BLaER1 (cell line): ENCODE measurements at regions not wholly inside any gene's neighbourhood (a gene's known extent, or its start where the extent isn't known, plus 50 kb on each side); places are given as distances from the start of the nearest gene placed in this dataset.
A peak's percentile ranks its signal among the peaks of the same experiment; 100 is the strongest.
"Not testable (repeated sequence)": the region's sequence is repeated elsewhere in the genome, so short reads cannot be mapped to it uniquely, and the experiment has no call there.

Experiments
- H3K27ac ChIP-seq: shearing (Covaris generic); formaldehyde crosslinking; 2 replicates; pipeline ENCODE4 v1.8.1; 2022
- H3K27me3 ChIP-seq: shearing (Covaris generic); formaldehyde crosslinking; 2 replicates; pipeline ENCODE4 v1.8.1; 2022
- H3K36me3 ChIP-seq: shearing (Covaris generic); formaldehyde crosslinking; 2 replicates; pipeline ENCODE4 v1.8.1; 2022
- H3K4me1 ChIP-seq: shearing (Covaris generic); formaldehyde crosslinking; 2 replicates; pipeline ENCODE4 v1.8.1; 2022
- H3K4me2 ChIP-seq: shearing (Covaris generic); formaldehyde crosslinking; 2 replicates; pipeline ENCODE4 v1.8.1; 2022
- H3K4me3 ChIP-seq: shearing (Covaris generic); formaldehyde crosslinking; 2 replicates; pipeline ENCODE4 v1.8.1; 2022
- H3K9ac ChIP-seq: shearing (Covaris generic); formaldehyde crosslinking; 2 replicates; pipeline ENCODE4 v1.8.1; 2022
- H3K9me3 ChIP-seq: shearing (Covaris generic); formaldehyde crosslinking; 2 replicates; pipeline ENCODE4 v1.8.1; 2022
- H4K20me1 ChIP-seq: shearing (Covaris generic); formaldehyde crosslinking; 2 replicates; pipeline ENCODE4 v1.8.1; 2022
- Cebpa-rat ChIP-seq: shearing (Covaris generic); IDR thresholded peaks from 2 replicates; pipeline ENCODE4 v1.8.1; 2022

DNA sequence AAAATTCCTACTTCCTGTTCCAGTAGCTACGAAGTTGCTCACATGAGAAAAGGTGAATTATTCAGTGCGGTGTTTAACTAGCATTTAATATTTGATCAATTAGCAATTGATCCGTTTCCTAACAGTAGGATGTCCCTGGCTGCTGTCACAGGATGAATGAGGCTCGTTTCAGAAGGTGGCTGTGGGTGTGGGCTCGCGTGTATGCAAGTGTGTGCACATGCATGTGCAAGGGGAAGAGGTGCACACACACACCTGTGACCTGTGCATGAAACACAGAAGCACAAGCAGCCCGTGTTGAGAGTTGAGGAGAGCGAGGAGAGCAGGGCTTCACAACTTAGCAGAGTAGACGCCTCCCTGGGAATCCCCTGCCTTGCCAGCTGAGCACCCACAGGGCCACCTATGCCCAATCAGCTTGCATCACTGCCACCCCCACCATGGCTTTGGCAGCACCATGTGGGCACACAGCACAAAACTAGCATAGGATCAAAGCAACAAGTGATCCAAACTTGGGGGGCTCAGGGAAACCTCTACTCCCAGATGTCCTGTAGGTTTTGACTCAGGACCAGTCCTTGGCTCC, 107.2 kb downstream of the C5orf15 start:
- no peaks in the 10 kb centered on the region for H3K27me3 ChIP-seq
- no peak overlapping the region for H3K4me3 ChIP-seq
- H3K4me1 ChIP-seq, result peaks cover 54% of the 10 kb centered on the region
- no peak overlapping the region for H3K27ac ChIP-seq
- H3K9ac ChIP-seq, result no peak overlapping the region
- H3K36me3 ChIP-seq, result peaks cover 5% of the 10 kb centered on the region; the same call in 1 of the 2 replicates
- TF ChIP-seq Cebpa-rat, result no peak
- peak overlapping the region; percentile 42 for H3K4me2 ChIP-seq
- peaks cover 41% of the 10 kb centered on the region for H3K9me3 ChIP-seq
- H4K20me1 ChIP-seq, result no peaks in the 10 kb centered on the region

DNA sequence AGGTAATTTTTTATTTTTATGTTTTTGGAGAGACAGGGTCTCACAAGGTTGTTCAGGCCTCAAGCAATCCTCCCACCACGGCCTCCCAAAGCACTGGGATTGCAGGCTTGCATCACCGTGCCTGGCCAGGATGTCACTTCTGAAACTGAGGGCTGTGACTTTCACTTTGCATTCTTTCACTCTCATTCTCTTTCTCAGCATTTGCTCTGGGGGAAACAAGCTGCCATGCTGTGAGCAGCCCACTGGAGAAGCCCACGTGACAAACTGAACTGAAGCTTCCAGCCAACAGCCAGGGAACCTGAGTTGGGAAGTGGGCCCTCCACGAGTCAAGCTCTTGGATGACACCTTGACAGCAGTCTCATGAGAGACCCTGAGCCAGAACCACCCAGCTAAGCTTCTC, 109.4 kb downstream of the C5orf15 start:
- no peak for TF ChIP-seq Cebpa-rat
- Histone ChIP-seq H3K27ac (no peak overlapping the region), H3K4me2 (no peak overlapping the region)

DNA sequence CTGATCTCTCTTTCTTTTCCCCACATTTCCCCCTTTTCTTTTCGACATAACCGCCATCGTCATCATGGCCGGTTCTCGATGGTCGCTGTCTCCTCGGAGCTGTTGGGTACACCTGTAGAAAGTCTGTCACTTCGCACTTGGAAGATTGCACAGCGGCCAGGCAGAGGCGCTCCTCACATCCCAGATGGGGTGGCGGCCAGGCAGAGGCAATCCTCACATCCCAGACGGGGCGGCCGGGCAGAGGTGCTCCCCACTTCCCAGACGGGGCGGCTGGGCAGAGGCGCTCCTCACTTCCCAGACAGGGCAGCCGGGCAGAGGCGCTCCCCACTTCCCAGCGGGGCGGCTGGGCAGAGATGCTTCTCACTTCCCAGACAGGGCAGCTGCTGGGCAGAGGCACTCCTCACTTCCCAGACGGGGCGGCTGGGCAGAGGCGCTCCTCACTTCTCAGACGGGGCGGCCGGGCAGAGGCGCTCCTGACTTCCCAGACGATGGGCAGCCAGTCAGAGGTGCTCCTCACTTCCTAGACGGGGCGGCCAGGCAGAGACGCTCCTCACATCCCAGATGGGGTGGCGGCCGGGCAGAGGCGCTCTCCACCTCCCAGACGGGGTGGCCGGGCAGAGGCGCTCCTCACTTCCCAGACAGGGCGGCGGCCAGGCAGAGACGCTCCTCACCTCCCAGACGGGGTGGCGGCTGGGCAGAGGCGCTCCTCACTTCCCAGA, 110.7 kb downstream of the C5orf15 start:
- Histone ChIP-seq H3K9me3 (peaks cover 70% of the 10 kb centered on the region), H3K4me3 (0 out of 2 replicates have a peak overlapping the region, but pooled peaks have one; percentile 22)

More for the DNA sequence above, 109.4 kb downstream of the C5orf15 start:
- Histone ChIP-seq H3K4me3 (no peak overlapping the region), H3K9ac (no peak overlapping the region), H3K36me3 (peaks cover 9% of the 10 kb centered on the region; the same call in 1 of the 2 replicates), H4K20me1 (no peaks in the 10 kb centered on the region), H3K27me3 (no peaks in the 10 kb centered on the region), H3K4me1 (peaks cover 40% of the 10 kb centered on the region), H3K9me3 (peaks cover 62% of the 10 kb centered on the region)

DNA sequence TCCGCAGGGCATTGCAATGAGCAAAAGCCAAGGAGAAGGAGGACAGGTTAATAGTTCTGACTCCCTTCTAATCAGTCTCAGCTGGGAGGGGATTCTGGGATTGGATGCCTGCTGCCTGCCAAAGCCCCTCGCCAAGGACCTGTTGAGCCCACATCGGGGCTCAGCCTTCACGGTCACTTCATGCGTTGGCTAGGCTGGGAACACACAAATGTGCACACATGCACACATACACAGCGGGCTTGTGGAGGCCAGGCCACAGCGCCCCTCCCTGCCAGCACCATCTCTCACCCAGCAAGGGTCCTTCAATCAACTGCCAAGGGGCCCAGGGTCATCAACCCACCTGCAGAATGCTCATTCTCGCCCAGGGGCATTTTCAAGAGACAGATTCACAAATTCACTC, 113.9 kb downstream of the C5orf15 start:
- Histone ChIP-seq H3K9ac (no peak overlapping the region), H3K9me3 (peaks cover 61% of the 10 kb centered on the region), H4K20me1 (no peaks in the 10 kb centered on the region), H3K4me2 (no peak overlapping the region), H3K27me3 (no peaks in the 10 kb centered on the region), H3K36me3 (peaks cover 9% of the 10 kb centered on the region; the same call in 1 of the 2 replicates), H3K4me3 (no peak overlapping the region), H3K27ac (no peak overlapping the region), H3K4me1 (peaks cover 52% of the 10 kb centered on the region)
- TF ChIP-seq Cebpa-rat, result no peak

More for the DNA sequence above, 110.7 kb downstream of the C5orf15 start:
- H3K4me1 ChIP-seq, result peaks cover 43% of the 10 kb centered on the region
- H3K27ac ChIP-seq, H3K36me3 ChIP-seq, H3K4me2 ChIP-seq, H3K9ac ChIP-seq, H4K20me1 ChIP-seq, H3K27me3 ChIP-seq: not testable (repeated sequence)

DNA sequence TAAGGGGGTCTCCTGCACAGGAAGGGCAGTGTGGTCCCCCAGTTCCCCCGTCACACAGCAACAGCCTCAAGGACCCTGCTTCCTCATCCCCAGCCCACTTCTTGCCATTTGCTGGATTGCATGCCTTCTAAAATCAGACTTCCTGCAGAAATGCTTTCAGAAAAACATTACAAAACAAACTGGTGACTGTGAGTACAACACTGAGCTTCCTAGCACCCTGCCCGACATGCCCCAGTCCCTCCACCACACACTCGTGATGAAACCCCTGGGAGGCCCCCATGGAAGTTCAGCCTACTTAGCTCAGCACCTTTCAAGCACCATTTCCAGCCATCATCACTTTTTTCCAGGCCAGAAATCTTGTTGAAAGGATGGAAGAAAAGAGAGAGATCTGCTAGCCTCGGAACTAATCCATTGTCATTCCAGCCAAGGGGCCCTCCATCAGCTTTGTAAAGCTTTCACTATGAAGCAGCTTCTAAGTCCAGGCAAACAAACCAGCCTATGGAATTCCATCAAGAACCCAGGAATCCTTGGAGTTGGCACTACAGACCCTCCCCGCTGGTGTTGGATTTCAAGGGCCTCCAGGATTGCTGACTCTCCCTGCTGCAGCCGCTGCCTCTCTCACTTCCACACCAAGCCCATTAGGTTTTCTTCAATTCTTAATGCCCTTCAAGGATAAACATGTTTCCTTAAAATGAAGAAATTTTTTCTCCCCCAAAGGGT, 114.6 kb downstream of the C5orf15 start:
- Histone ChIP-seq H3K9me3 (peaks cover 53% of the 10 kb centered on the region), H4K20me1 (no peaks in the 10 kb centered on the region), H3K4me2 (peak overlapping the region; percentile 32), H3K27ac (no peak overlapping the region), H3K9ac (no peak overlapping the region), H3K27me3 (no peaks in the 10 kb centered on the region), H3K36me3 (0 out of 2 replicates have a peak, but pooled peaks cover 4% of the 10 kb centered on the region), H3K4me1 (peaks cover 59% of the 10 kb centered on the region), H3K4me3 (peak overlapping the region; percentile 20; the same call in 1 of the 2 replicates)
- no peak for TF ChIP-seq Cebpa-rat

DNA sequence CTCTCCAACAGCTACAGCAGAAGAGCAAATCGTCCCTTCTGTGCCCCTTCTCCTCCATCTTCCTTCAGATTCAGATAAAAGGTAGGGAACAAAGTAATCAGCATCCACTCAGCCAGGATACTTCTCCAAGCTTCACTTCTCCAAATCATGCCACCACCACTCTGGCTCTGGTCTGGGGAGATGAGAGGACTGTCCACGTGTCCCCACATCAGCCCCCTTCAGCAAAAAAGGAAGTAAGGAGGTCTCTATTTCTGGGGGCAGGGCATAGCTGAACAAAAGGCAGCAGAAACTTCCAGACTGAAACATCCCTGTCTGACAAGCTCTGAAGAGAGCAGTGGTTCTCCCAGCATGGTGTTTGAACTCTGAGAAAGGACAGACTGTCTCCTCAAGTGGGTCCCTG, 116.9 kb downstream of the C5orf15 start:
- peaks cover 78% of the 10 kb centered on the region for H3K4me1 ChIP-seq
- no peaks in the 10 kb centered on the region for H3K27me3 ChIP-seq
- peak overlapping the region; percentile 23; the same call in 1 of the 2 replicates for H3K4me3 ChIP-seq
- peak overlapping the region; percentile 89 for H3K27ac ChIP-seq
- H4K20me1 ChIP-seq, result no peaks in the 10 kb centered on the region
- no peak for TF ChIP-seq Cebpa-rat
- H3K9ac ChIP-seq, result peak overlapping the region; percentile 46
- peaks cover 31% of the 10 kb centered on the region for H3K9me3 ChIP-seq
- H3K36me3 ChIP-seq, result 0 out of 2 replicates have a peak, but pooled peaks cover 4% of the 10 kb centered on the region
- peak overlapping the region; percentile 92 for H3K4me2 ChIP-seq

DNA sequence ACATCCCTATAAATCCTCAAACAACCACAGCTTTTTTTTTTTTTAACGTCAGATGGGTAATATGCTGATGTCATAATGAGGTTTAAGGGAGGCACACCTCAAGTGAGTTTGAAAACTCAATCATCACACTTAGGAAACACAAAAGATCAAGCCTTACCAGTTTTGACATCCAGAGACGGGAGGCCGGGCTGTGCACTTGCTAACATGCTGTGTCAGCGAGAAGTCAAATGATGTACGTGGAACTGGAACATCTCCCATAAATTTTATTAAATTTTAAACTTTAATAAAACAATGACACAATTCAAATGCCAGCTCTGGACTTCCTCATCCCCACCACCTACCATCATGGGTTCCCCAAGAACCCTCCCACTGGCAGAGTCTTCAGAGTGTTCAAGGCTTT, 117.6 kb downstream of the C5orf15 start:
- Histone ChIP-seq H3K9ac (peak overlapping the region; percentile 46; the same call in 1 of the 2 replicates), H3K4me1 (peaks cover 85% of the 10 kb centered on the region), H3K4me2 (peak overlapping the region; percentile 92), H3K27me3 (no peaks in the 10 kb centered on the region), H4K20me1 (no peaks in the 10 kb centered on the region), H3K27ac (peak overlapping the region; percentile 89), H3K9me3 (peaks cover 24% of the 10 kb centered on the region), H3K4me3 (peak overlapping the region; percentile 23; the same call in 1 of the 2 replicates), H3K36me3 (0 out of 2 replicates have a peak, but pooled peaks cover 4% of the 10 kb centered on the region)
- TF ChIP-seq Cebpa-rat, result no peak

DNA sequence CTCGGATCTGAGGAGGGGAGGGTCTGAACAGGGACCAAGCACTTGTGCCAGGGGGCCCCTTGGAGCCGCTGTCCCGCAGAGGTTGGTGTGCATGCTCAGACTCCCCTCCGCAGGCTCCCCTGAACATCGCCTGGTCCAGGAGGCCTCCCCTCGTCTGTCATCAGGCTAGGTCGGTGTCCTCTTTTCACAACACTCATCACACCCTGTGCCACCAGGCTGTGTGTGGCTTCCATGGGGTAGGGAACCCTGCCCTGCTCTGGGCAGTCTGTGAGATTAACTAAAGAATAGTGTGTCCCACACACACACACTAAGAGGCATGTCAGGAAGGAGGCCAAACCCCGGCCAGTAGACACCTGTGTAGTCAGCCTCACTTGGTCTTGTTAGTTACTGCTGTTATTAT, 119.3 kb downstream of the C5orf15 start:
- H3K36me3 ChIP-seq, result no peaks in the 10 kb centered on the region
- peak overlapping the region; percentile 89 for H3K27ac ChIP-seq
- peaks cover 8% of the 10 kb centered on the region for H3K9me3 ChIP-seq
- peak overlapping the region; percentile 71 for H3K9ac ChIP-seq
- H4K20me1 ChIP-seq, result no peaks in the 10 kb centered on the region
- no peak for TF ChIP-seq Cebpa-rat
- H3K4me2 ChIP-seq, result peak overlapping the region; percentile 92
- peaks cover 96% of the 10 kb centered on the region for H3K4me1 ChIP-seq
- no peaks in the 10 kb centered on the region for H3K27me3 ChIP-seq
- peak overlapping the region; percentile 34; the same call in 1 of the 2 replicates for H3K4me3 ChIP-seq

DNA sequence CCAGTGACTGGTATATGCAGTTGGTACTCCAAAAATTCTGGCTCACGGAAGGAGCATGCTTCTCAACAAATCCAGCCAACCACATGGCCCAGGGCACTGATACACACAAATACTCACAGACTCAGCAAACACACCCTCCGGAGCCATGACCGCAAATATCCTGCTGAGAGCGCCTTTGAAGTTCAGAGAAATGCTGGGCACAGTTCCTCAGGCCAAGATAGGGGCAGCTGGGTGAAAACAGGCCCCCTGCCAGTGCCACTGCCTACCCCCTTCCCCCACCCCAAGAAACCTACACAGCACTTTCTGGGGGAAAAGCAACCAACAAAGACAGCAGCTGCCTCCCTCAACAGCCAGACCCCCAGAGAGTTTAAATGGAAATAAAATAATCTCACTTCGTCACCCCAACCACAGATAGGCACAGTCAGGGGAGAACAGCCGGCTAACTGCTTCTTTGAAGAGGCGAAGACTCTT, 120.0 kb downstream of the C5orf15 start:
- Histone ChIP-seq H3K4me1 (peaks cover 96% of the 10 kb centered on the region), H3K4me2 (peak overlapping the region; percentile 92), H4K20me1 (no peaks in the 10 kb centered on the region)

More for the DNA sequence above, 120.0 kb downstream of the C5orf15 start:
- Histone ChIP-seq H3K9ac (peak overlapping the region; percentile 71; the same call in 1 of the 2 replicates), H3K27me3 (no peaks in the 10 kb centered on the region), H3K27ac (peak overlapping the region; percentile 89), H3K4me3 (peak overlapping the region; percentile 39), H3K36me3 (no peaks in the 10 kb centered on the region), H3K9me3 (peaks cover under 1% of the 10 kb centered on the region)
- TF ChIP-seq Cebpa-rat, result no peak
